ENCODE measurements at regions not wholly inside any gene's neighbourhood (a gene's known extent, or its start where the extent isn't known, plus 50 kb on each side); places are given as distances from the start of the nearest gene placed in this dataset.
A peak's percentile ranks its signal among the peaks of the same experiment; 100 is the strongest.
"Not testable (repeated sequence)": the region's sequence is repeated elsewhere in the genome, so short reads cannot be mapped to it uniquely, and the experiment has no call there.

- POLR2A ChIA-PET: no interaction called here
- no peak for DNase-seq (ENCODE audit: extremely low spot score)
- TF ChIP-seq HDGF (IDR thresholded peaks at IDR 0.05; ENCODE audit: borderline replicate concordance): no peak
- TF ChIP-seq LEF1 (IDR thresholded peaks at IDR 0.05; ENCODE audit: borderline replicate concordance): no peak
- TF ChIP-seq NFRKB (IDR thresholded peaks at IDR 0.05): no peak
- no peak for TF ChIP-seq FOXK2 (IDR thresholded peaks at IDR 0.05)
- TF ChIP-seq TARDBP (IDR thresholded peaks at IDR 0.05): no peak
- TF ChIP-seq ARNT (IDR thresholded peaks at IDR 0.05): no peak
- no peak for TF ChIP-seq ZNF384 (IDR thresholded peaks at IDR 0.05)
- TF ChIP-seq L3MBTL2 (conservative IDR thresholded peaks at IDR 0.05): no peak
- no peak for TF ChIP-seq BHLHE40 (IDR thresholded peaks at IDR 0.05; ENCODE audit: borderline replicate concordance)
- TF ChIP-seq ELF4 (IDR thresholded peaks at IDR 0.05): no peak
- CTCF ChIA-PET: no interaction called here
Measured at GRCh38 chr3:16011376-16011775, 163.1 kb upstream of the GALNT15 start.

- no peak for TF ChIP-seq FOXK2 (IDR thresholded peaks at IDR 0.05)
- TF ChIP-seq BHLHE40 (IDR thresholded peaks at IDR 0.05; ENCODE audit: borderline replicate concordance): no peak
- no peak for TF ChIP-seq NFRKB (IDR thresholded peaks at IDR 0.05)
- TF ChIP-seq L3MBTL2 (conservative IDR thresholded peaks at IDR 0.05): no peak
- TF ChIP-seq HDGF (IDR thresholded peaks at IDR 0.05; ENCODE audit: borderline replicate concordance): no peak
- no peak for TF ChIP-seq LEF1 (IDR thresholded peaks at IDR 0.05; ENCODE audit: borderline replicate concordance)
- TF ChIP-seq ZNF384 (IDR thresholded peaks at IDR 0.05): no peak
- TF ChIP-seq FOXM1 (IDR thresholded peaks at IDR 0.05; ENCODE audit: borderline replicate concordance): no peak
- no peak for TF ChIP-seq FOXA1 (IDR thresholded peaks at IDR 0.05)
- no peak for TF ChIP-seq TARDBP (IDR thresholded peaks at IDR 0.05)
- no peak for TF ChIP-seq PKNOX1 (IDR thresholded peaks at IDR 0.05)
- TF ChIP-seq ELF4 (IDR thresholded peaks at IDR 0.05): no peak
- TF ChIP-seq CTBP1 (IDR thresholded peaks at IDR 0.05; ENCODE audit: borderline replicate concordance): no peak
- TF ChIP-seq SP1 (IDR thresholded peaks at IDR 0.05): no peak
- no peak for TF ChIP-seq SUZ12 (IDR thresholded peaks at IDR 0.05)
- TF ChIP-seq ARNT (IDR thresholded peaks at IDR 0.05): no peak
- CTCF ChIA-PET: no interaction called here
- no peak for DNase-seq (ENCODE audit: extremely low spot score)
- POLR2A ChIA-PET: no interaction called here
Measured at GRCh38 chr3:16012086-16012485, 162.4 kb upstream of the GALNT15 start.

- CTCF ChIA-PET: no interaction called here
- DNase-seq (ENCODE audit: extremely low spot score): no peak
- no peak for TF ChIP-seq TARDBP (IDR thresholded peaks at IDR 0.05)
- no peak for TF ChIP-seq BHLHE40 (IDR thresholded peaks at IDR 0.05; ENCODE audit: borderline replicate concordance)
- TF ChIP-seq SUZ12 (IDR thresholded peaks at IDR 0.05): no peak
- TF ChIP-seq HDGF (IDR thresholded peaks at IDR 0.05; ENCODE audit: borderline replicate concordance): no peak
- TF ChIP-seq SP1 (IDR thresholded peaks at IDR 0.05): no peak
- TF ChIP-seq FOXK2 (IDR thresholded peaks at IDR 0.05): no peak
- TF ChIP-seq FOXM1 (IDR thresholded peaks at IDR 0.05; ENCODE audit: borderline replicate concordance): no peak
- TF ChIP-seq PKNOX1 (IDR thresholded peaks at IDR 0.05): no peak
- TF ChIP-seq ARNT (IDR thresholded peaks at IDR 0.05): no peak
- TF ChIP-seq ZNF384 (IDR thresholded peaks at IDR 0.05): no peak
- no peak for TF ChIP-seq CTBP1 (IDR thresholded peaks at IDR 0.05; ENCODE audit: borderline replicate concordance)
- TF ChIP-seq ELF4 (IDR thresholded peaks at IDR 0.05): no peak
- TF ChIP-seq L3MBTL2 (conservative IDR thresholded peaks at IDR 0.05): no peak
- TF ChIP-seq FOXA1 (IDR thresholded peaks at IDR 0.05): no peak
- TF ChIP-seq NFRKB (IDR thresholded peaks at IDR 0.05): no peak
- no peak for TF ChIP-seq LEF1 (IDR thresholded peaks at IDR 0.05; ENCODE audit: borderline replicate concordance)
- POLR2A ChIA-PET: no interaction called here
Measured at GRCh38 chr3:16013568-16013967, 160.9 kb upstream of the GALNT15 start.

GRCh38 chr3:16021801-16022200 lies 152.7 kb upstream of the GALNT15 start:
- DNase-seq (ENCODE audit: extremely low spot score); POLR2A ChIA-PET: not testable (repeated sequence)
- CTCF ChIA-PET: interaction anchor here (0.5 kb wide), 1 partner anchor 186 kb away, joined by 3 read pairs; no protein-coding TSS in a partner anchor

- DNase-seq (ENCODE audit: extremely low spot score); POLR2A ChIA-PET; CTCF ChIA-PET: not testable (repeated sequence)
Measured at GRCh38 chr3:16023881-16024280, 150.6 kb upstream of the GALNT15 start.

- DNase-seq (ENCODE audit: extremely low spot score): no peak
- ChIA-PET POLR2A (no interaction called here), CTCF (no interaction called here)
- TF ChIP-seq LEF1 (IDR thresholded peaks at IDR 0.05; ENCODE audit: borderline replicate concordance): no peak
- TF ChIP-seq FOXK2 (IDR thresholded peaks at IDR 0.05): no peak
- TF ChIP-seq PKNOX1 (IDR thresholded peaks at IDR 0.05): peak; percentile 54
Measured at GRCh38 chr3:16024548-16024947, 149.9 kb upstream of the GALNT15 start.

GRCh38 chr3:16026753-16027152 lies 147.7 kb upstream of the GALNT15 start:
- ChIA-PET CTCF (no interaction called here), POLR2A (no interaction called here)
- TF ChIP-seq CTBP1 (IDR thresholded peaks at IDR 0.05; ENCODE audit: borderline replicate concordance): no peak
- no peak for TF ChIP-seq LEF1 (IDR thresholded peaks at IDR 0.05; ENCODE audit: borderline replicate concordance)
- no peak for TF ChIP-seq TARDBP (IDR thresholded peaks at IDR 0.05)
- TF ChIP-seq SP1 (IDR thresholded peaks at IDR 0.05): no peak
- no peak for TF ChIP-seq NFRKB (IDR thresholded peaks at IDR 0.05)
- TF ChIP-seq BHLHE40 (IDR thresholded peaks at IDR 0.05; ENCODE audit: borderline replicate concordance): no peak
- no peak for TF ChIP-seq ZNF384 (IDR thresholded peaks at IDR 0.05)
- TF ChIP-seq PKNOX1 (IDR thresholded peaks at IDR 0.05): no peak
- TF ChIP-seq FOXK2 (IDR thresholded peaks at IDR 0.05): no peak
- TF ChIP-seq HDGF (IDR thresholded peaks at IDR 0.05; ENCODE audit: borderline replicate concordance): no peak
- no peak for TF ChIP-seq ELF4 (IDR thresholded peaks at IDR 0.05)
- TF ChIP-seq ARNT (IDR thresholded peaks at IDR 0.05): no peak
- TF ChIP-seq FOXM1 (IDR thresholded peaks at IDR 0.05; ENCODE audit: borderline replicate concordance): no peak
- TF ChIP-seq FOXA1 (IDR thresholded peaks at IDR 0.05): no peak
- no peak for TF ChIP-seq SUZ12 (IDR thresholded peaks at IDR 0.05)
- DNase-seq (ENCODE audit: extremely low spot score): no peak

Data from HEK293T (cell line).